ENCODE measurements at regions not wholly inside any gene's neighbourhood (a gene's known extent, or its start where the extent isn't known, plus 50 kb on each side); places are given as distances from the start of the nearest gene placed in this dataset.

- WGBS, result 84% methylated on average over 11 of the region's 11 CpGs
- Histone ChIP-seq H3K27ac (ENCODE audit: low read depth in 1 of 2, low read length in 1 of 2) (no peak overlapping the region), H3K27me3 (ENCODE audit: control insufficient read depth in 2 of 2, insufficient read depth in 1 of 2, low read length in 1 of 2) (no peaks in the 10 kb centered on the region), H3K4me1 (ENCODE audit: control insufficient read depth in 2 of 2, insufficient read depth in 2 of 2, low read length in 2 of 2) (no peaks in the 10 kb centered on the region), H3K4me3 (ENCODE audit: low read length in 2 of 2) (no peak overlapping the region), H3K9me3 (ENCODE audit: control insufficient read depth in 2 of 2, insufficient read depth in 1 of 2, low read length in 1 of 2) (no peaks in the 10 kb centered on the region), H3K36me3 (ENCODE audit: control insufficient read depth in 2 of 2, insufficient read depth in 2 of 2, low read length in 1 of 2) (no peaks in the 10 kb centered on the region)
- no peak for DNase-seq (ENCODE audit: low read depth in 6 of 9, low spot score in 9 of 9)
These were observed 185.8 kb upstream of the UBE3A start for GRCh38 chr15:25624504-25625177.

- Histone ChIP-seq H3K4me3 (ENCODE audit: low read length in 2 of 2) (no peak overlapping the region), H3K4me1 (ENCODE audit: control insufficient read depth in 2 of 2, insufficient read depth in 2 of 2, low read length in 2 of 2) (no peaks in the 10 kb centered on the region), H3K27ac (ENCODE audit: low read depth in 1 of 2, low read length in 1 of 2) (no peak overlapping the region), H3K9me3 (ENCODE audit: control insufficient read depth in 2 of 2, insufficient read depth in 1 of 2, low read length in 1 of 2) (no peaks in the 10 kb centered on the region), H3K27me3 (ENCODE audit: control insufficient read depth in 2 of 2, insufficient read depth in 1 of 2, low read length in 1 of 2) (no peaks in the 10 kb centered on the region), H3K36me3 (ENCODE audit: control insufficient read depth in 2 of 2, insufficient read depth in 2 of 2, low read length in 1 of 2) (no peaks in the 10 kb centered on the region)
- DNase-seq (ENCODE audit: low read depth in 6 of 9, low spot score in 9 of 9), result no peak
- 79% methylated on average over 5 of the region's 5 CpGs for WGBS
These were observed 184.9 kb upstream of the UBE3A start for GRCh38 chr15:25623708-25624107.

- WGBS, result 94% methylated on average over 4 of the region's 4 CpGs
- Histone ChIP-seq H3K9me3 (ENCODE audit: control insufficient read depth in 2 of 2, insufficient read depth in 1 of 2, low read length in 1 of 2) (no peaks in the 10 kb centered on the region), H3K4me3 (ENCODE audit: low read length in 2 of 2) (no peak overlapping the region), H3K27ac (ENCODE audit: low read depth in 1 of 2, low read length in 1 of 2) (no peak overlapping the region), H3K27me3 (ENCODE audit: control insufficient read depth in 2 of 2, insufficient read depth in 1 of 2, low read length in 1 of 2) (no peaks in the 10 kb centered on the region), H3K36me3 (ENCODE audit: control insufficient read depth in 2 of 2, insufficient read depth in 2 of 2, low read length in 1 of 2) (no peaks in the 10 kb centered on the region), H3K4me1 (ENCODE audit: control insufficient read depth in 2 of 2, insufficient read depth in 2 of 2, low read length in 2 of 2) (no peaks in the 10 kb centered on the region)
- no peak for DNase-seq (ENCODE audit: low read depth in 6 of 9, low spot score in 9 of 9)
These were observed 181.6 kb upstream of the UBE3A start for GRCh38 chr15:25620466-25620865.

GRCh38 chr15:25619761-25620160 is 180.9 kb upstream of the UBE3A start:
- Histone ChIP-seq H3K4me3 (ENCODE audit: low read length in 2 of 2) (no peak overlapping the region), H3K4me1 (ENCODE audit: control insufficient read depth in 2 of 2, insufficient read depth in 2 of 2, low read length in 2 of 2) (no peaks in the 10 kb centered on the region), H3K27me3 (ENCODE audit: control insufficient read depth in 2 of 2, insufficient read depth in 1 of 2, low read length in 1 of 2) (no peaks in the 10 kb centered on the region), H3K36me3 (ENCODE audit: control insufficient read depth in 2 of 2, insufficient read depth in 2 of 2, low read length in 1 of 2) (no peaks in the 10 kb centered on the region), H3K27ac (ENCODE audit: low read depth in 1 of 2, low read length in 1 of 2) (no peak overlapping the region), H3K9me3 (ENCODE audit: control insufficient read depth in 2 of 2, insufficient read depth in 1 of 2, low read length in 1 of 2) (no peaks in the 10 kb centered on the region)
- no peak for DNase-seq (ENCODE audit: low read depth in 6 of 9, low spot score in 9 of 9)
- 85% methylated on average over 9 of the region's 9 CpGs for WGBS

GRCh38 chr15:25619076-25619475 is 180.3 kb upstream of the UBE3A start:
- H3K4me3 ChIP-seq (ENCODE audit: low read length in 2 of 2), result no peak overlapping the region
- 89% methylated on average over 9 of the region's 9 CpGs for WGBS
- H3K36me3 ChIP-seq (ENCODE audit: control insufficient read depth in 2 of 2, insufficient read depth in 2 of 2, low read length in 1 of 2), result no peaks in the 10 kb centered on the region
- no peak for DNase-seq (ENCODE audit: low read depth in 6 of 9, low spot score in 9 of 9)
- H3K9me3 ChIP-seq (ENCODE audit: control insufficient read depth in 2 of 2, insufficient read depth in 1 of 2, low read length in 1 of 2), result no peaks in the 10 kb centered on the region
- no peaks in the 10 kb centered on the region for H3K4me1 ChIP-seq (ENCODE audit: control insufficient read depth in 2 of 2, insufficient read depth in 2 of 2, low read length in 2 of 2)
- H3K27me3 ChIP-seq (ENCODE audit: control insufficient read depth in 2 of 2, insufficient read depth in 1 of 2, low read length in 1 of 2), result no peaks in the 10 kb centered on the region
- no peak overlapping the region for H3K27ac ChIP-seq (ENCODE audit: low read depth in 1 of 2, low read length in 1 of 2)

- H3K27ac ChIP-seq (ENCODE audit: low read depth in 1 of 2, low read length in 1 of 2), result no peak overlapping the region
- H3K36me3 ChIP-seq (ENCODE audit: control insufficient read depth in 2 of 2, insufficient read depth in 2 of 2, low read length in 1 of 2), result no peaks in the 10 kb centered on the region
- H3K4me3 ChIP-seq (ENCODE audit: low read length in 2 of 2), result no peak overlapping the region
- 94% methylated on average over 7 of the region's 7 CpGs for WGBS
- H3K4me1 ChIP-seq (ENCODE audit: control insufficient read depth in 2 of 2, insufficient read depth in 2 of 2, low read length in 2 of 2), result no peaks in the 10 kb centered on the region
- no peak for DNase-seq (ENCODE audit: low read depth in 6 of 9, low spot score in 9 of 9)
- H3K9me3 ChIP-seq (ENCODE audit: control insufficient read depth in 2 of 2, insufficient read depth in 1 of 2, low read length in 1 of 2), result no peaks in the 10 kb centered on the region
- no peaks in the 10 kb centered on the region for H3K27me3 ChIP-seq (ENCODE audit: control insufficient read depth in 2 of 2, insufficient read depth in 1 of 2, low read length in 1 of 2)
These were observed 179.3 kb upstream of the UBE3A start for GRCh38 chr15:25618161-25618560.

GRCh38 chr15:25616471-25616870 is 177.6 kb upstream of the UBE3A start:
- Histone ChIP-seq H3K4me3 (ENCODE audit: low read length in 2 of 2) (no peak overlapping the region), H3K9me3 (ENCODE audit: control insufficient read depth in 2 of 2, insufficient read depth in 1 of 2, low read length in 1 of 2) (no peaks in the 10 kb centered on the region), H3K27ac (ENCODE audit: low read depth in 1 of 2, low read length in 1 of 2) (no peak overlapping the region), H3K36me3 (ENCODE audit: control insufficient read depth in 2 of 2, insufficient read depth in 2 of 2, low read length in 1 of 2) (no peaks in the 10 kb centered on the region), H3K27me3 (ENCODE audit: control insufficient read depth in 2 of 2, insufficient read depth in 1 of 2, low read length in 1 of 2) (no peaks in the 10 kb centered on the region), H3K4me1 (ENCODE audit: control insufficient read depth in 2 of 2, insufficient read depth in 2 of 2, low read length in 2 of 2) (no peaks in the 10 kb centered on the region)
- DNase-seq (ENCODE audit: low read depth in 6 of 9, low spot score in 9 of 9), result no peak
- 86% methylated on average over 4 of the region's 4 CpGs for WGBS

- no peaks in the 10 kb centered on the region for H3K4me1 ChIP-seq (ENCODE audit: control insufficient read depth in 2 of 2, insufficient read depth in 2 of 2, low read length in 2 of 2)
- no peak overlapping the region for H3K4me3 ChIP-seq (ENCODE audit: low read length in 2 of 2)
- H3K36me3 ChIP-seq (ENCODE audit: control insufficient read depth in 2 of 2, insufficient read depth in 2 of 2, low read length in 1 of 2), result no peaks in the 10 kb centered on the region
- no peaks in the 10 kb centered on the region for H3K27me3 ChIP-seq (ENCODE audit: control insufficient read depth in 2 of 2, insufficient read depth in 1 of 2, low read length in 1 of 2)
- DNase-seq (ENCODE audit: low read depth in 6 of 9, low spot score in 9 of 9), result no peak
- no peaks in the 10 kb centered on the region for H3K9me3 ChIP-seq (ENCODE audit: control insufficient read depth in 2 of 2, insufficient read depth in 1 of 2, low read length in 1 of 2)
- 89% methylated on average over 9 of the region's 9 CpGs for WGBS
- H3K27ac ChIP-seq (ENCODE audit: low read depth in 1 of 2, low read length in 1 of 2), result no peak overlapping the region
These were observed 174.3 kb upstream of the UBE3A start for GRCh38 chr15:25613134-25613533.

GRCh38 chr15:25611603-25612002 is 172.8 kb upstream of the UBE3A start:
- Histone ChIP-seq H3K9me3 (ENCODE audit: control insufficient read depth in 2 of 2, insufficient read depth in 1 of 2, low read length in 1 of 2) (no peaks in the 10 kb centered on the region), H3K27me3 (ENCODE audit: control insufficient read depth in 2 of 2, insufficient read depth in 1 of 2, low read length in 1 of 2) (no peaks in the 10 kb centered on the region), H3K4me1 (ENCODE audit: control insufficient read depth in 2 of 2, insufficient read depth in 2 of 2, low read length in 2 of 2) (no peaks in the 10 kb centered on the region), H3K27ac (ENCODE audit: low read depth in 1 of 2, low read length in 1 of 2) (no peak overlapping the region), H3K36me3 (ENCODE audit: control insufficient read depth in 2 of 2, insufficient read depth in 2 of 2, low read length in 1 of 2) (no peaks in the 10 kb centered on the region), H3K4me3 (ENCODE audit: low read length in 2 of 2) (no peak overlapping the region)
- WGBS, result 77% methylated on average over 4 of the region's 4 CpGs
- no peak for DNase-seq (ENCODE audit: low read depth in 6 of 9, low spot score in 9 of 9)

- H3K9me3 ChIP-seq (ENCODE audit: control insufficient read depth in 2 of 2, insufficient read depth in 1 of 2, low read length in 1 of 2), result no peaks in the 10 kb centered on the region
- no peaks in the 10 kb centered on the region for H3K4me1 ChIP-seq (ENCODE audit: control insufficient read depth in 2 of 2, insufficient read depth in 2 of 2, low read length in 2 of 2)
- no peak overlapping the region for H3K4me3 ChIP-seq (ENCODE audit: low read length in 2 of 2)
- H3K27me3 ChIP-seq (ENCODE audit: control insufficient read depth in 2 of 2, insufficient read depth in 1 of 2, low read length in 1 of 2), result no peaks in the 10 kb centered on the region
- no peak overlapping the region for H3K27ac ChIP-seq (ENCODE audit: low read depth in 1 of 2, low read length in 1 of 2)
- WGBS, result 90% methylated on average over 5 of the region's 5 CpGs
- no peaks in the 10 kb centered on the region for H3K36me3 ChIP-seq (ENCODE audit: control insufficient read depth in 2 of 2, insufficient read depth in 2 of 2, low read length in 1 of 2)
- DNase-seq (ENCODE audit: low read depth in 6 of 9, low spot score in 9 of 9), result no peak
These were observed 170.5 kb upstream of the UBE3A start for GRCh38 chr15:25609371-25609770.

All from thymus (tissue), 11 donors.